ENCODE measurements at regions not wholly inside any gene's neighbourhood (a gene's known extent, or its start where the extent isn't known, plus 50 kb on each side); places are given as distances from the start of the nearest gene placed in this dataset.

DNA sequence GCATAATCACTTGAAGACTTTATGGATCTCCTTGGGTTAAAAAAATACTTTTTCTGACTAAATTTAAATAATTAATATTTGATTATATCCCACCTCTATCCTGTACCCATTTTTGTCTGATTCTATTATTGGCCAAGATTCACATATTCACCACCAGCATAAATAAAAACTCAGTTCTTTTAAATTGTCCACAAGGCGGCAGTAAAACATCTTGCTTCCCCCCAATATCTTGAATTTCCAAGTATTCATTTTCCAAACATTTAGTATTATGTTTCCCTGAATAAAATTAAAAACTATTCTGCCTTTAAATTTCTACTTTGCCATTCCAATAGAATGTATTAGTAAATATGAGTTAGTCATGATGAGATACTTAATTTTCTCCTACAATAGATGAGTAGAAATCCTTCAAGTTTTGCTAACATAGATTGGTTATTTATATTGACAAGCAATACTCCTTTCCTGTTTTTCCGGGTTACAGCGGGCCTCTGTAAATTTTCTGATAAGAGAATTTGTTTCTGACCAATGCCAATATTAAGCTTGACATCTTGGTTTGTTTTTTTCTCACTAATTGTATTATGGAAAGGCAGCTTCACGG, 218.7 kb upstream of the MDFIC2 start:
- no peaks in the 10 kb centered on the region for H3K9me3 ChIP-seq
- DNase-seq = no peak
- H3K36me3 ChIP-seq = no peaks in the 10 kb centered on the region
- no peak overlapping the region for H3K4me3 ChIP-seq
- no peaks in the 10 kb centered on the region for H3K27me3 ChIP-seq

GRCh38 chr3:70530626-70531025, 218.2 kb upstream of the MDFIC2 start:
- Histone ChIP-seq H3K9me3 (no peaks in the 10 kb centered on the region), H3K27me3 (no peaks in the 10 kb centered on the region), H3K36me3 (no peaks in the 10 kb centered on the region), H3K4me3 (no peak overlapping the region)
- DNase-seq = no peak

DNA sequence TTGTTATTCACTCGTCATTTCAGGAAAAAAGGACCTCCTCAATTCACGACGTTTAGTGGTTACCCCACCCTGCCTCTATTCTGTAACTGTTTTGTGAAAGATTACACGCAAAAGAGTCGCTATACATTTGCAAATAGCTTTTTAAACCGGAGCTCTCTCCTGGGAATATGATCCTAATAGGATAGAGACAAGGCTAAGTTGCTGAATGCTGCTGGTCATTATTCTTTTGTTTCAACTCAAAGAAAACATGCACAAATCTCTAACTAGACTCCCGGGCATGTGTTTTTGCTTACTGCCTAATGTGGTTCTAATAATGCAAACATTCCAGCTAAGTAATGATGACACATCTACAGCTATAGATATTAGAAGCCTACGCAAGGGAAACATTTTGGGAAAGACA, 214.6 kb upstream of the MDFIC2 start:
- no peaks in the 10 kb centered on the region for H3K27me3 ChIP-seq
- H3K36me3 ChIP-seq = no peaks in the 10 kb centered on the region
- no peaks in the 10 kb centered on the region for H3K9me3 ChIP-seq
- H3K4me3 ChIP-seq = no peak overlapping the region
- no peak for DNase-seq

DNA sequence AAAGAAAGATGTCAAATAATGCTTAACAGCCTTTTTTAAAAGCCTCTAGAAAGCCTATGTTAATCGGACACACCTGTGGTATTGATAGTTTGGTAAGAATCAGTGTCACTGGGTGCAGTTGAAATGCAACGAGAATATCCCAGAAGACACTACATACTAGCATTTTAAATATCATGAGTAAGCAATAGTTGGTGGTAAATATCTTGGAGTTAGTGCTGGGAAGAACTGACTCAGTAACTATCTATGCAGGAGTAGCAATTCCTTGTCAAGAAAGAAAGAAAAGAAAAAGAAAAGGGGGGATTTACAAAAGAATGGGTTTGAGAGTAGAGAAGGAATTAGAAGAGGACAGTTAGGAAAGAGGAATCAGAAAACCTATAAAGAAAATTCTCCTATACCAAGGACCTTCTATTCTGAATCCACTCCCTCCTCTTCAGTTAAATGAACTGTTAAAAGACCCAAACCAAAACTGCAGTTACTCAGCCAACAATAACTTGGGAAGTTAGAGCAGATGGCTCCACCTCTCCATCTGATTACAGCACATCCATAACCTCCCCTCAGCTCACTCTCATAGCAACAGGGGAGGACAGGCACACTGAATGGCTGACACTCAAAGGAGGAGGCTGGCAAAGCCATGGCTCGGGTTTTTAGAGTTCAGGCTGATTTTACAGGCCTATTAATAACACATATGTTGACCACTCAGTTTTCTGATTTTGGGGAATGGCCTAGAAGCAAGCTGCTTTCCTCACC, 207.6 kb upstream of the MDFIC2 start:
- Histone ChIP-seq H3K27me3 (no peaks in the 10 kb centered on the region), H3K36me3 (no peaks in the 10 kb centered on the region), H3K4me3 (no peak overlapping the region), H3K9me3 (no peaks in the 10 kb centered on the region)
- DNase-seq = no peak

DNA sequence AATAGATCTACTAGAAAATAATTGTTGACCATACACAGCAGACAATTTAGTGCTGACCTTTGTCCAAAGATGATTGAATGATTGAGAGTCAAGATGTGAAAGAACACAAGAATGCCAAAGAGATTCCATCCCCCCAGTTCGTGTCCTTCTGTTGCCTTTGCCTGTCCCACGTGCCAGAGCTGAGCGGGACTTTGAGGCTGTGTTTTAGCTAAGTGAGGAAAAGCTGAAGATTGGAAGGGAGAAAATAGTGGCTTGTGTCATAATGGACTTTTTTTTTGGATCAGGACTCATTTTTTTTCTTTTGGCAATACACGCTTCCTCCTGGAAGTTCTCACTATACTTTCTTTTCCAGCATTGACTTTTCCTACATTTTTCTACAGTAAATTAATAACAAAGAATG, 206.6 kb upstream of the MDFIC2 start:
- Histone ChIP-seq H3K9me3 (no peaks in the 10 kb centered on the region), H3K36me3 (no peaks in the 10 kb centered on the region)
- DNase-seq = no peak

GRCh38 chr3:70518356-70518755, 205.9 kb upstream of the MDFIC2 start:
- no peak for DNase-seq
- Histone ChIP-seq H3K36me3 (no peaks in the 10 kb centered on the region), H3K27me3 (no peaks in the 10 kb centered on the region), H3K4me3 (no peak overlapping the region), H3K9me3 (no peaks in the 10 kb centered on the region)

More for the DNA sequence above, 206.6 kb upstream of the MDFIC2 start:
- H3K27me3 ChIP-seq = no peaks in the 10 kb centered on the region
- H3K4me3 ChIP-seq = no peak overlapping the region

GRCh38 chr3:70517124-70517890, 204.9 kb upstream of the MDFIC2 start:
- no peak for DNase-seq
- Histone ChIP-seq H3K4me3 (no peak overlapping the region), H3K36me3 (no peaks in the 10 kb centered on the region), H3K9me3 (no peaks in the 10 kb centered on the region), H3K27me3 (no peaks in the 10 kb centered on the region)

- Histone ChIP-seq H3K36me3 (no peaks in the 10 kb centered on the region), H3K4me3 (no peak overlapping the region), H3K27me3 (no peaks in the 10 kb centered on the region), H3K9me3 (no peaks in the 10 kb centered on the region)
- DNase-seq = no peak
Observed at GRCh38 chr3:70516076-70516475, 203.6 kb upstream of the MDFIC2 start.

DNA sequence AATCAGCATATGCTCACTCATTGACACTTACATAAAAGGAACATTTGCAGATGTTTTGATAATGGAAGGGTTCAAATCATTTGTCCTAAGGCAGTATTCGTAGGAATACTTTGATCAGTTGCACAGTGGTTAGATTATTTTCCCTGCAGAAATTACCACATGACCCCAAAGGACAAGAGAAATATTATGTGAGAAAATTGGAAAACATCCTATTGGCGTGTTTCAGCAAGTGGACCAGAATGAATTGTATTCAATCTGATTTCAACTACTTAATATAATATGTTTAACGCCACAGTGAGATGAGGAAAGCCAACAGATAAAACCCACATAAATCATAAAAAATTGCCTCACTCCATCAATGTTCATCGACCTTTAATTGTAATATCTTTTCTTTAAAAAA, 195.0 kb upstream of the MDFIC2 start:
- H3K36me3 ChIP-seq = no peaks in the 10 kb centered on the region
- no peaks in the 10 kb centered on the region for H3K27me3 ChIP-seq
- H3K4me3 ChIP-seq = no peak overlapping the region
- no peaks in the 10 kb centered on the region for H3K9me3 ChIP-seq
- no peak for DNase-seq

DNA sequence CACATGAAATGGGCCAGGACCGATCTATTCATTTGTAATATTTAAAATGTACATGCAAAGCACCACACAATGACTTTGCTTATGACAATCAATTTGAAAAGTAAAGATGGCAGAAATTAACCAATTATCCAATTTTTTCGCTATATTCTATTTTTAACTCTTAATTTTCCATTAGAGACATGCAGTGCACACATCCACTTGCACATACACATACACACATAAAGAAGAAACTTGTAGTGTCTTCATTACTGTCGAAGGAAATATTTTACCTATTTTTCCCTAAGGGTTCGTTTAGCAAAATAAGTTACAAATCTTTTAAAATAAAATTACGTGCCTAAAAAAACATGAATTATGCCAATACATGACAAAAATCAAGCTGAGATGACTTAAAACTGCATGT, 194.3 kb upstream of the MDFIC2 start:
- Histone ChIP-seq H3K36me3 (no peaks in the 10 kb centered on the region), H3K27me3 (no peaks in the 10 kb centered on the region)
- DNase-seq = no peak

DNA sequence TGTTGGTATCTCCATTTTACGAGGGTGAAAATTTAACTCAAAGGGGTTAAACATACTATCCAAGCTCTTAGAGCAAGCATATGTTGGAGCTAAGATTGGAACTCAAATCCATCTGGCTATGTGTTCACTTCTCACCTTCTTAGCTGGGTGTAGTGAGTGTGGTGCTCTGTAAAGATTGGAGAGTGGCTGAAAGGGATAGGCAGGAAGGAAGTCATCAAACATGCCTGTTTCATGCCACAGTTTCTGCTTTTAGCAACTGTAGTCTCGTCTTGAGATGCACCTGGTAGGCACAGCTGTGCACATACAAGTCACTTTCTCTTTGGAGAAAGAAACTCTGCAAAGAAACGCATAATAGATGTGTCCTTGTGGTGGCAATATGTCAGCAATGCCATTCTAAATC, 189.1 kb upstream of the MDFIC2 start:
- no peaks in the 10 kb centered on the region for H3K27me3 ChIP-seq
- H3K36me3 ChIP-seq = no peaks in the 10 kb centered on the region

More for the DNA sequence above, 194.3 kb upstream of the MDFIC2 start:
- Histone ChIP-seq H3K9me3 (no peaks in the 10 kb centered on the region), H3K4me3 (no peak overlapping the region)

GRCh38 chr3:70488816-70489215, 176.4 kb upstream of the MDFIC2 start:
- DNase-seq = no peak
- no peaks in the 10 kb centered on the region for H3K36me3 ChIP-seq
- H3K27me3 ChIP-seq = no peaks in the 10 kb centered on the region

More for the DNA sequence above, 189.1 kb upstream of the MDFIC2 start:
- no peak for DNase-seq
- no peaks in the 10 kb centered on the region for H3K9me3 ChIP-seq
- H3K4me3 ChIP-seq = no peak overlapping the region

GRCh38 chr3:70488131-70488530, 175.7 kb upstream of the MDFIC2 start:
- no peaks in the 10 kb centered on the region for H3K27me3 ChIP-seq
- H3K9me3 ChIP-seq = no peaks in the 10 kb centered on the region
- H3K4me3 ChIP-seq = no peak overlapping the region
- no peak for DNase-seq
- no peaks in the 10 kb centered on the region for H3K36me3 ChIP-seq

More at GRCh38 chr3:70488816-70489215, 176.4 kb upstream of the MDFIC2 start:
- Histone ChIP-seq H3K9me3 (no peaks in the 10 kb centered on the region), H3K4me3 (no peak overlapping the region)

DNA sequence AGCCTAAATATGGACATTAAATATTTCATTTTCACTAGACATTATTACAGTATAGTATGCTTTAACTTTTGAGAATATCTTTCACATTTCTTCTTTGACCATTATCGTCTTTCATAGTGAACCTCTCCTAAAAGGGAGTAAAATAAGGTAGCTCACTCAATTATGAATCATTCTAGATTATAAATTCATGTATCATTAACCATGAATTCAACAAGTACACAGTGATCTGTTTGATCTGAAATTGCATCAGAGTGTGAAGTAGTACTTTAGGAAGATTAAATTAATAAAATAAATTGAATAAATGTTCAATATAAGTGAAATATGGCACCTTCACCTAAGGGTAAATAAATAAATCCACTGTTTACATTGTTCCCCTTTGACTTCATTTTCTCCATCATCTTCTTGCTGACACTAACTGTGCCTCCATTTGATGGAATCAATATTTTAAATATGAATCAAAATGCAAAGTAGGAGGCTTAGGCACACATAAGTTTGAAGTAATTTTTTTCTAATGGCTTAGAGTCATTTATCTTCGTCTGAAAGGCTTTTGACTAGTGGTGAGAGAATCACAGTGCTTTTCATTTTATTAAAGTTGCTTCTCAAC, 174.1 kb upstream of the MDFIC2 start:
- H3K9me3 ChIP-seq = no peaks in the 10 kb centered on the region
- no peaks in the 10 kb centered on the region for H3K36me3 ChIP-seq
- no peak for DNase-seq
- H3K4me3 ChIP-seq = no peak overlapping the region
- H3K27me3 ChIP-seq = no peaks in the 10 kb centered on the region

DNA sequence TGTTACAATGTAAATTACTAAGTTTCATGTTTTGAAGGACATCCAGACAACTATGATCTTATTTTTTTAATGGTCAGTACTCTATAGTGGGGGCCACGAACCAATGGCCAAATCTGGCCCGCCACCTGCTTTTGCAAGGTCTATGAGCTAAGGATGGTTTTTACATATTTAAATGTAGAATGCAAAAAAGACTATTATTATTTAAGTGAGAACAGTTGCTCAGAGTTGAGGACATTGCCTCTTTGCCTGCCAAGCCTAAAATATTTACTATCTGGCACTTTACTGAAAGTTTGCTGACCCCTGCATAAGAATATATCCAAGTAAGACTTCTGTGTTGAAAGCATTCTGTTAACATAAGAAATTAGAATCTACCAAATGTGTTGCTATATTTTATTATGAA, 163.7 kb upstream of the MDFIC2 start:
- no peaks in the 10 kb centered on the region for H3K9me3 ChIP-seq
- H3K36me3 ChIP-seq = no peaks in the 10 kb centered on the region
- DNase-seq = no peak
- H3K27me3 ChIP-seq = no peaks in the 10 kb centered on the region
- H3K4me3 ChIP-seq = no peak overlapping the region

DNA sequence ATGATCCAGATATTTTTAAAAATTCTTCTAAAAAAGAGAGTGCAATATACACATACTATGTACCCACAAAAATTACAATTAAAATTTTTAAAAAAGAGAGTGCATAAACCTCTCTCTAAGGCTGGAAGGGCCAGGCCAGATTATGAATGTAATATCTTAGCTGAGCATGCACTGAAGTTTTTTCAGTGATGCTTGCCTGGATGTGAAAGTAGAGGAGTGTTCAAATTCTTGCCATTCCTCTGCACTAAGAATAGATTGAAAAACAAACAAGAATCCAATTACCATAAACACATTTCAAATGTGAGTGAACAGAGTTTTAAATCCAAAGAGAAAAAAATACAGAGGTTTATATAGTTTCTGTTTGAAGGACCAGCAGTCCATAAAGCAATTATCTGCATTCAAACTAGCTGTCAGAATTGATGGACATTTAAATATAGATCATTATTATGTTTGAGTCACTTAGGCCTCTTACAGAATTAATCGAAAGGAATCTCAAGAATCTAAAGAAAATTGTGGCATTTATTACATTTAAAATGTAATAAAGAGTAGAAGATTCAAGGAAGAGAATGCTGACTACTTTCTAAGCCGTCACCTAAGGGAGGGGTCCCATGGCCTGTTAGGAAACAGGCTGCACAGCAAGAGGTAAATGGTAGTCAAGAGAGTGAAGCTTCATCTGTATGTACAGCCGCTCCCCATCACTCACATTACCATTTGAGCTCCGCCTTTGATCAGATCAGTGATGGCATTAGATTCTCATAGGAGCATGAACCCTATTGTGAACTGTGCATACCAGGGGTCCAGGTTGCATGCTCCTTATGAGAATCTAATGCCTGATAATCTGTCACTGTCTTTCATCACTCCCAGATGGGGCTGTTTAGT, 159.3 kb upstream of the MDFIC2 start:
- Histone ChIP-seq H3K4me3 (no peak overlapping the region), H3K36me3 (no peaks in the 10 kb centered on the region), H3K9me3 (no peaks in the 10 kb centered on the region), H3K27me3 (no peaks in the 10 kb centered on the region)
- DNase-seq = no peak
